Kidney epithelial cell (primary cell): ENCODE measurements at regions not wholly inside any gene's neighbourhood (a gene's known extent, or its start where the extent isn't known, plus 50 kb on each side); places are given as distances from the start of the nearest gene placed in this dataset.
"Not testable (repeated sequence)": the region's sequence is repeated elsewhere in the genome, so short reads cannot be mapped to it uniquely, and the experiment has no call there.

Experiments used
- DNase-seq: peaks from one replicate; pipeline ENCODE4 v3.0.0-alpha.2; 2010; ENCODE audit warnings: low read depth
- H3K27me3 ChIP-seq: 2 replicates; pipeline ENCODE4 v1.6.0; 2011; ENCODE audit warnings: low read length; ENCODE audit not compliant: control insufficient read depth, insufficient read depth
- H3K36me3 ChIP-seq: 2 replicates; pipeline ENCODE4 v1.5.1; 2011; ENCODE audit warnings: low read length; ENCODE audit not compliant: control insufficient read depth, insufficient read depth
- H3K4me3 ChIP-seq: 2 replicates; pipeline ENCODE4 v1.5.1; 2011; ENCODE audit warnings: low read depth, mild to moderate bottlenecking, control low read depth, low read length
- TF ChIP-seq, protein P1 (sequence below): IDR thresholded peaks from 2 replicates; pipeline ENCODE4 v1.5.1; 2011; ENCODE audit warnings: mild to moderate bottlenecking, moderate library complexity, low read length, control low read depth, inconsistent platforms; ENCODE audit not compliant: insufficient read depth, poor library complexity, severe bottlenecking

DNA sequence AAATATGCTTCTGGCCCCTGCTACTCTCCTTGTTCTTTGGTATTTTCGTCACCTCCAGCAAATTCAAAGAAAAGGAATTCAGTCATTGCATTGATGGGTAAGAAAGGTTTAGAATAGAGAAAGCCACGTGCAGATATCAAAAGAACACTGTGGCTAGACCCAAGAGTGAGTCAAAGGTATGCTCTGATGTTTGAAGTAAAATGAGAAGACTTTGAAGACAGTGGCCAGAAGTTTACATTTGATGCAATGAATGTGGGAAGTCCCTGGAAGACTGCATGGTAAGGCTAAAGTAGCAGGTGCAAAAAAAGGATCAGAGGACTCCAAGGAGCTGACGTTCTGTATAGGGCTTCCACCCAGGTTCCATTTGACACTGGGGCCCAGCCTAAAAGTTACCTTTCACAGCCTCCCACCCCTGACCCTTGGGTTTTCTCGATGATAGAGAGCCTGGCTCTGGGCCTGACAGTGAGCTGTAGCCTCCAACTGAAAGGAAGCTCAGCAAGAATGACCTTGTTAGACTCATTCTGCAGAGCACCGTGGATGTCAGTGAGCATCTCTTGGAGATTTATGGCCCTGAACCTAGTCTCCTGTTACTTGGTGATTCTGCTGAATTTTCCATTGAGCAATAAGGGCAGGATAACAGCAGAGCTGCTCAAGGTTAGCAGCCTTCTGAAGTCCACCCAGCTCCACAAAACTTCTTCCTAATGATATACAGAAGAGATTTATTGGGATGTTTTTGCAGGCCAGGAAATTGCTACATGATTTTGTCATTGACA is 223.7 kb upstream of the RBBP8 start:
- TF ChIP-seq, protein P1, sequence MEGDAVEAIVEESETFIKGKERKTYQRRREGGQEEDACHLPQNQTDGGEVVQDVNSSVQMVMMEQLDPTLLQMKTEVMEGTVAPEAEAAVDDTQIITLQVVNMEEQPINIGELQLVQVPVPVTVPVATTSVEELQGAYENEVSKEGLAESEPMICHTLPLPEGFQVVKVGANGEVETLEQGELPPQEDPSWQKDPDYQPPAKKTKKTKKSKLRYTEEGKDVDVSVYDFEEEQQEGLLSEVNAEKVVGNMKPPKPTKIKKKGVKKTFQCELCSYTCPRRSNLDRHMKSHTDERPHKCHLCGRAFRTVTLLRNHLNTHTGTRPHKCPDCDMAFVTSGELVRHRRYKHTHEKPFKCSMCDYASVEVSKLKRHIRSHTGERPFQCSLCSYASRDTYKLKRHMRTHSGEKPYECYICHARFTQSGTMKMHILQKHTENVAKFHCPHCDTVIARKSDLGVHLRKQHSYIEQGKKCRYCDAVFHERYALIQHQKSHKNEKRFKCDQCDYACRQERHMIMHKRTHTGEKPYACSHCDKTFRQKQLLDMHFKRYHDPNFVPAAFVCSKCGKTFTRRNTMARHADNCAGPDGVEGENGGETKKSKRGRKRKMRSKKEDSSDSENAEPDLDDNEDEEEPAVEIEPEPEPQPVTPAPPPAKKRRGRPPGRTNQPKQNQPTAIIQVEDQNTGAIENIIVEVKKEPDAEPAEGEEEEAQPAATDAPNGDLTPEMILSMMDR = no peak
- H3K4me3 ChIP-seq = no peak overlapping the region
- peak; percentile 59 for DNase-seq

DNA sequence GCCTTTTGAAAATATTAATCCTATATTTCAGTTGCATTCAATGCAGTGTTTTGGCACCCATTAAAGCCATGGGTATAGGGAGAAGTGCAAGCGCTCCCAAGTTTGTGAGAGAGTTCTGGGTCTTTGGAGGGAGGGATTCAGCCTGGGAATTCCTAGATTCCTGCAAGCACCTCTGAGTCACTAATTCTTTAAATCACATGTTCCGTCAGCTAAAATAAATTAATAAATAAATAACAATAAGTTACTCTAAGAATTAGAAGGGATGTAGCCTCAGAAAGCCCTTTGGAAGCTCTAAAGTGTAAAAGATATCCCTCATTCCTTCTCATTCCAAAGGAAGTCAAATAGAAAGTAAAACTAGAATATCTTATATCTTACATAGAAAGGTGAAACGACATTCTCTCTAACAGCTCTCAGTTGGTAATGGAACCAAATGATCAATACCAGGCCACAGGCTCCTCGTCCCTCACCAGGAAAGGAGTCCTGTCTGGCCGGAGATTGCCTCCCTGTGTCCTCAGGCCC is 222.4 kb upstream of the RBBP8 start:
- H3K36me3 ChIP-seq = no peaks in the 10 kb centered on the region
- TF ChIP-seq, protein P1 = no peak
- peak overlapping the region; percentile 30 for H3K4me3 ChIP-seq
- no peak for DNase-seq
- H3K27me3 ChIP-seq = no peaks in the 10 kb centered on the region

More for the DNA sequence above, 223.7 kb upstream of the RBBP8 start:
- H3K27me3 ChIP-seq = no peaks in the 10 kb centered on the region
- H3K36me3 ChIP-seq = no peaks in the 10 kb centered on the region

DNA sequence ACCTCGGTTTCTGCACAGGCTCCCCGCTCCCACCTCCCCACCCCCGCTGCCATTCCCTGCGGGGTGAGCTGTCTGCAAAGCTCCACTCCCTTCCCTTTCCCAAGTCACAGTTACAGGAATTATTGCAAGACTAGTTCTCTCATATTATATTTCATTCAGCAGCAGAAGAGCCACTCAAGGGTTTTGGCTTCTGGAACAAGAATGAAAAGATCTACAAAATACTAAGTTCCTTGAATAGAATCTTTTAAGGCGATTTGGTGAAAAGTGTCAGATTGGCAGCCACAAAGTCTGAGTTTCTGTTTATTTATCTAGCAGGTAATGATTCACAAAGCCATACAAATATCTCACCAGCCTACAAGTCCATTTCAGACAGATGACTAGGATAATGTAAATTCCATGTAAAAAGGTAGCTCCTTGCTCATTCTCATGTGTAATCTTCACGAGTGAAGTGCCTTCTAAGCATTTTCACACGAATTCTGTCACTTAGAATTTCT is 221.9 kb upstream of the RBBP8 start:
- DNase-seq = peak; percentile 82
- TF ChIP-seq, protein P1 = no peak

DNA sequence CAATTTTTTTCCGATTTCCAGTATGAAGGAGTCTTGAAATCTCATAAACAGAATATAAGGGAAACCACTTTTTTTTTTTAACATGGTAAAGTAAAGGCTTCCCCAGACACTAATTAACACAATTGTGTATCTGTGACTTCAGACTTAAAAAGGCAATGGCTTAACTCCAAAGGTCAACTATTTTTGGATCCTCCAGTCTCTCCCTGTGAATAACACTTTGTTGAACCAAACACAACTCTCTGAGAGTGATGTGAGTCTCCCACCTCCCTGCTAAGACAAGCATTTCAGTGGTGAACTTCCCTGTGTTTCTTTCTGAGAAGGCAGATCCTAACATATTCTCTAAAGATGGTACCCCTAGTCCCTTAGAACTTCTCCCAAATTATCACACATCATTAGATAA is 219.6 kb upstream of the RBBP8 start:
- no peak for DNase-seq
- TF ChIP-seq, protein P1 = no peak
- no peak overlapping the region for H3K4me3 ChIP-seq

More for the DNA sequence above, 221.9 kb upstream of the RBBP8 start:
- H3K4me3 ChIP-seq = peak overlapping the region; percentile 30
- H3K36me3 ChIP-seq = no peaks in the 10 kb centered on the region
- no peaks in the 10 kb centered on the region for H3K27me3 ChIP-seq

GRCh38 chr18:22717536-22717935 is 215.6 kb upstream of the RBBP8 start:
- H3K4me3 ChIP-seq, H3K36me3 ChIP-seq, DNase-seq, H3K27me3 ChIP-seq: not testable (repeated sequence)

More for the DNA sequence above, 219.6 kb upstream of the RBBP8 start:
- Histone ChIP-seq H3K27me3 (no peaks in the 10 kb centered on the region), H3K36me3 (no peaks in the 10 kb centered on the region)

DNA sequence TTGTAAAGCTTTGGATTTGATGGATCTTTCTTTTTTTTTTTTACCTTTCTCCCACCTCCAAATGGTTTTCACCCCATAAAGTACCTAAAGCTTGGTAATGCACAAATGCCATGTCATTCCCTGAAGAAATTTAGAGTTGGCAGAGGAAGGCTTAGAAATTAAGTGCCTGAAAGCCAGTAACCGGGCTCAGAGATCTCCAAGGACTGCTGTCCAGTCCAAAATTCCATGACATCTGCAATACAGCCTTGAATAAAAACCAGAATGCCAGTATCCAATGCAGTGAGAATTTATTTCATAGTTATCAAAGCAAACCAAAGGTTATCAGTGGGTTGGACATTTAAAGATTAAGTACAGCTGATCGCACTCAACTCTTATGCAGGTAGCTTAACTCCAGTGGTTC is 209.9 kb upstream of the RBBP8 start:
- no peak overlapping the region for H3K4me3 ChIP-seq
- TF ChIP-seq, protein P1 = no peak
- no peaks in the 10 kb centered on the region for H3K27me3 ChIP-seq
- H3K36me3 ChIP-seq = no peaks in the 10 kb centered on the region
- DNase-seq = no peak
